GM20000 (cell line): ENCODE measurements at regions not wholly inside any gene's neighbourhood (a gene's known extent, or its start where the extent isn't known, plus 50 kb on each side); places are given as distances from the start of the nearest gene placed in this dataset.

Experiments used
- DNase-seq: peaks from one replicate; pipeline ENCODE4 v3.0.0; 2012; ENCODE audit warnings: low spot score
- TF ChIP-seq, protein P1 (sequence below): IDR thresholded peaks from 2 replicates; pipeline ENCODE4 v1.5.1; 2012; ENCODE audit warnings: mild to moderate bottlenecking, control low read depth; ENCODE audit errors: extremely low read depth, missing control alignments

- DNase-seq: no peak
These were observed 101.3 kb upstream of the SLC25A33 start for GRCh38 chr1:9437961-9438430.

GRCh38 chr1:9438431-9439073 is 100.7 kb upstream of the SLC25A33 start:
- DNase-seq: no peak
- TF ChIP-seq, protein P1, sequence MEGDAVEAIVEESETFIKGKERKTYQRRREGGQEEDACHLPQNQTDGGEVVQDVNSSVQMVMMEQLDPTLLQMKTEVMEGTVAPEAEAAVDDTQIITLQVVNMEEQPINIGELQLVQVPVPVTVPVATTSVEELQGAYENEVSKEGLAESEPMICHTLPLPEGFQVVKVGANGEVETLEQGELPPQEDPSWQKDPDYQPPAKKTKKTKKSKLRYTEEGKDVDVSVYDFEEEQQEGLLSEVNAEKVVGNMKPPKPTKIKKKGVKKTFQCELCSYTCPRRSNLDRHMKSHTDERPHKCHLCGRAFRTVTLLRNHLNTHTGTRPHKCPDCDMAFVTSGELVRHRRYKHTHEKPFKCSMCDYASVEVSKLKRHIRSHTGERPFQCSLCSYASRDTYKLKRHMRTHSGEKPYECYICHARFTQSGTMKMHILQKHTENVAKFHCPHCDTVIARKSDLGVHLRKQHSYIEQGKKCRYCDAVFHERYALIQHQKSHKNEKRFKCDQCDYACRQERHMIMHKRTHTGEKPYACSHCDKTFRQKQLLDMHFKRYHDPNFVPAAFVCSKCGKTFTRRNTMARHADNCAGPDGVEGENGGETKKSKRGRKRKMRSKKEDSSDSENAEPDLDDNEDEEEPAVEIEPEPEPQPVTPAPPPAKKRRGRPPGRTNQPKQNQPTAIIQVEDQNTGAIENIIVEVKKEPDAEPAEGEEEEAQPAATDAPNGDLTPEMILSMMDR: no peak

More at GRCh38 chr1:9437961-9438430, 101.3 kb upstream of the SLC25A33 start:
- TF ChIP-seq, protein P1: no peak

GRCh38 chr1:9439074-9439761 is 100.0 kb upstream of the SLC25A33 start:
- TF ChIP-seq, protein P1: no peak
- no peak for DNase-seq

GRCh38 chr1:9440261-9440660 is 99.0 kb upstream of the SLC25A33 start:
- DNase-seq: no peak
- TF ChIP-seq, protein P1: no peak

GRCh38 chr1:9440763-9441194 is 98.5 kb upstream of the SLC25A33 start:
- TF ChIP-seq, protein P1: no peak
- DNase-seq: no peak

DNA sequence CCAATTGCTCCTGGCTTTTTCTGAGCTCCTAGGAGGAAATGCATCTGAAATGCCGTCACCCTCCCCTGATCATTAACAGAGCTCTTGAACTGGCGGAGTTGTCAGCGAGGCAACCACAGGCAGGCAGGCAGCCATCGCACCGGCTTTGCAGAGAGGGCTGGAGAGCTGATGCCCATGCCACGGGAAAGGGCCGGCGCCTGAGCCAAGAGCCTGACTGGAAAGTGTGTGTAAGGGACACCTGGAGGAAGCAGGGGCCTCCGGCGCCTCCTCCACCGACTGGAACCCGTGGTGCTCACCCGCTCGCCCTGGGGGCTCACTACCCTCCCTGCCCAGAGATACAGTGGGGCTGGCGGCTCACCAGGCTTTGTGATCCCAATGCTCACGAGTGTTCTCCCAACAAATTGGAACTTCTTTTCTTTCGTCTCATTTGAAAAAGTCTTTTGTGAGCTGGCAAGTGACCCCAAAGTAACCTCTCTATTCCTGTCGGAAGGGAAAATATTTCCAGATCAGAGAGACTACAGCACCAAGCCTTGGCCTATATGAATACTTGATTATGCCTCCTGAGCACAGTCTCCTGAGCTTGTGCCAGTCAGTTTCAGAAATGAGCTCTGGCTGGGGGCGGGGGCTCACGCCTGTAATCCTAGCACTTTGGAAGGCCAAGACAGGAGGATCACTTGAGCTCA is 97.7 kb upstream of the SLC25A33 start:
- no peak for DNase-seq

More for the DNA sequence above, 97.7 kb upstream of the SLC25A33 start:
- TF ChIP-seq, protein P1: no peak
